Right lobe of liver (tissue), 6 donors: ENCODE measurements at regions not wholly inside any gene's neighbourhood (a gene's known extent, or its start where the extent isn't known, plus 50 kb on each side); places are given as distances from the start of the nearest gene placed in this dataset.
"Not testable (repeated sequence)": the region's sequence is repeated elsewhere in the genome, so short reads cannot be mapped to it uniquely, and the experiment has no call there.

Experiments
- ATAC-seq, 4 donors: fragments of 200-7000 bp; cut with Tn5 transposase; one replicate each; pipeline ENCODE4 v1.9.1; 2020; ENCODE audit warnings: mild to moderate bottlenecking in 4 of 4, moderate library complexity in 4 of 4
- DNase-seq, 3 donors: peaks; one replicate each; pipeline ENCODE4 v3.0.0-alpha.2; 2020
- H3K27ac ChIP-seq, 3 donors: fragments of 200-600 bp; one replicate each; pipeline ENCODE4 v1.8.0; 2022
- H3K27me3 ChIP-seq, 2 donors: fragments of 200-600 bp; one replicate each; pipeline ENCODE4 v1.8.0; 2022
- H3K36me3 ChIP-seq, 4 donors: fragments of 200-600 bp; sonication (generic) in 1 of 4; one replicate each; pipeline versions ENCODE4 v1.5.1 to v1.8.0; 2017 to 2022; ENCODE audit warnings: control low read depth in 1 of 4
- H3K4me1 ChIP-seq, 4 donors: fragments of 200-600 bp; sonication (generic) in 1 of 4; one replicate each; pipeline versions ENCODE4 v1.5.1 to v1.8.0; 2017 to 2022; ENCODE audit warnings: control low read depth in 1 of 4
- H3K4me3 ChIP-seq, 3 donors: fragments of 200-600 bp; one replicate each; pipeline ENCODE4 v1.8.0; 2022
- H3K9me3 ChIP-seq, 4 donors: fragments of 200-600 bp; sonication (generic) in 1 of 4; one replicate each; pipeline versions ENCODE4 v1.5.1 to v1.8.0; 2017 to 2022; ENCODE audit warnings: control low read depth in 1 of 4
- POLR2A ChIP-seq: fragments of 450-650 bp; IDR thresholded peaks from one replicate; pipeline ENCODE4 v1.6.1; 2017; ENCODE audit warnings: antibody characterized with exemption, mild to moderate bottlenecking
- WGBS: methylation state at CpG from one replicate; pipeline ENCODE4 v1.1.6; 2018; ENCODE audit warnings: low coverage, low lambda C conversion rate; ENCODE audit not compliant: insufficient coverage; ENCODE audit errors: missing lambda C conversion rate; 5-methylcytosine and 5-hydroxymethylcytosine counted together
- intact Hi-C, 2 donors: fragments of 100-400 bp; cut with DNase I; formaldehyde crosslinking; loops; one replicate each; pipeline versions ENCODE4 v1.11.2 to v1.14.1; 2022
- TF ChIP-seq, protein P1 (sequence below), 4 donors: fragments of 200-600 bp in 3 of 4; fragments of 450-650 bp in 1 of 4; IDR thresholded peaks; one replicate each; pipeline versions ENCODE4 v1.5.1 to v1.8.0; 2016 to 2022; ENCODE audit warnings: antibody characterized with exemption in 4 of 4, mild to moderate bottlenecking in 2 of 4
- donor health status: DM: no; HTN: yes; CAD: no.
- donor health status: DM: no; HTN: no; CAD: no.
- donor health status: DM: no; HTN: no; CAD: no.
- donor health status: DM: no; HTN: yes; CAD: no.
- donor health status: DM: no; HTN: yes; CAD: no.

- intact Hi-C loops: no loop called here
- TF ChIP-seq POLR2A: no peak
- TF ChIP-seq, protein P1, sequence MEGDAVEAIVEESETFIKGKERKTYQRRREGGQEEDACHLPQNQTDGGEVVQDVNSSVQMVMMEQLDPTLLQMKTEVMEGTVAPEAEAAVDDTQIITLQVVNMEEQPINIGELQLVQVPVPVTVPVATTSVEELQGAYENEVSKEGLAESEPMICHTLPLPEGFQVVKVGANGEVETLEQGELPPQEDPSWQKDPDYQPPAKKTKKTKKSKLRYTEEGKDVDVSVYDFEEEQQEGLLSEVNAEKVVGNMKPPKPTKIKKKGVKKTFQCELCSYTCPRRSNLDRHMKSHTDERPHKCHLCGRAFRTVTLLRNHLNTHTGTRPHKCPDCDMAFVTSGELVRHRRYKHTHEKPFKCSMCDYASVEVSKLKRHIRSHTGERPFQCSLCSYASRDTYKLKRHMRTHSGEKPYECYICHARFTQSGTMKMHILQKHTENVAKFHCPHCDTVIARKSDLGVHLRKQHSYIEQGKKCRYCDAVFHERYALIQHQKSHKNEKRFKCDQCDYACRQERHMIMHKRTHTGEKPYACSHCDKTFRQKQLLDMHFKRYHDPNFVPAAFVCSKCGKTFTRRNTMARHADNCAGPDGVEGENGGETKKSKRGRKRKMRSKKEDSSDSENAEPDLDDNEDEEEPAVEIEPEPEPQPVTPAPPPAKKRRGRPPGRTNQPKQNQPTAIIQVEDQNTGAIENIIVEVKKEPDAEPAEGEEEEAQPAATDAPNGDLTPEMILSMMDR (IDR thresholded peaks at IDR 0.05): no peak
Measured at GRCh38 chr4:127406187-127406586, 226.6 kb upstream of the INTU start.

GRCh38 chr4:127407572-127407971, 225.2 kb upstream of the INTU start:
- WGBS: 39% methylated on average over 5 of the region's 9 CpGs
- DNase-seq, H3K27ac ChIP-seq, H3K4me3 ChIP-seq, H3K9me3 ChIP-seq, H3K36me3 ChIP-seq, ATAC-seq, intact Hi-C loops, H3K4me1 ChIP-seq, H3K27me3 ChIP-seq: not testable (repeated sequence)

More at GRCh38 chr4:127406187-127406586, 226.6 kb upstream of the INTU start:
- no peaks in the 10 kb centered on the region for H3K27me3 ChIP-seq
- no peak for DNase-seq
- H3K9me3 ChIP-seq: no peaks in the 10 kb centered on the region
- H3K4me3 ChIP-seq: no peak overlapping the region
- H3K4me1 ChIP-seq: no peaks in the 10 kb centered on the region
- no peak overlapping the region for H3K27ac ChIP-seq
- ATAC-seq: no peak
- 20% methylated on average over 1 of the region's 1 CpG for WGBS
- no peaks in the 10 kb centered on the region for H3K36me3 ChIP-seq

GRCh38 chr4:127410201-127410600, 222.6 kb upstream of the INTU start:
- no peak for ATAC-seq
- H3K4me1 ChIP-seq: no peaks in the 10 kb centered on the region
- no peaks in the 10 kb centered on the region for H3K36me3 ChIP-seq
- no peak overlapping the region for H3K4me3 ChIP-seq
- 45% methylated on average over 2 of the region's 3 CpGs for WGBS
- TF ChIP-seq, protein P1 (IDR thresholded peaks at IDR 0.05): no peak
- TF ChIP-seq POLR2A: no peak
- no peak overlapping the region for H3K27ac ChIP-seq
- no peak for DNase-seq
- intact Hi-C loops: no loop called here
- H3K27me3 ChIP-seq: no peaks in the 10 kb centered on the region
- H3K9me3 ChIP-seq: no peaks in the 10 kb centered on the region

DNA sequence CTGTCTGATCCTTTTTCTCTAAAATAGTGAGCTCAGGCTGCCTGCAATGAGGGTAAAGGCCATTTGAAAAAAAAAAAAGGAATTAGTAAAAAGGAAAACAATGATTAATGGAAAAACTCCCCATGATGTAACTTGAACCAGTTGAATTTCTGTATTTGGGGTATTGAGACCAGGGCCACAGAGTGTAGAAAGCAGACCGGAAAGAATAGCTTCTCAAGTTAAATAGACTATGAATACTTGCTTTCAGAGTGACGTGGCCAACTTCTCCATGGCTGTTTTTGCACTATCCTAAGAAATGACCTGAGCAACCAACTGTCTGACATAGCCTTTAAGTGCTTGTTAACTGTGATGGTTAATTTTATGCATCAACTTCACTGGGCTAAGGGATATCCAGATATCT, 222.1 kb upstream of the INTU start:
- ATAC-seq (no peak), DNase-seq (no peak)
- intact Hi-C loops: no loop called here
- 25% methylated on average over 2 of the region's 2 CpGs for WGBS
- TF ChIP-seq POLR2A: no peak
- TF ChIP-seq, protein P1 (IDR thresholded peaks at IDR 0.05): no peak
- no peaks in the 10 kb centered on the region for H3K27me3 ChIP-seq
- H3K4me3 ChIP-seq: no peak overlapping the region
- H3K9me3 ChIP-seq: no peaks in the 10 kb centered on the region
- H3K36me3 ChIP-seq: no peaks in the 10 kb centered on the region
- H3K27ac ChIP-seq: no peak overlapping the region
- no peaks in the 10 kb centered on the region for H3K4me1 ChIP-seq

GRCh38 chr4:127414951-127415606, 217.7 kb upstream of the INTU start:
- 36% methylated on average over 2 of the region's 2 CpGs for WGBS
- Histone ChIP-seq H3K9me3 (no peaks in the 10 kb centered on the region), H3K27me3 (no peaks in the 10 kb centered on the region), H3K4me1 (no peaks in the 10 kb centered on the region), H3K27ac (no peak overlapping the region), H3K36me3 (no peaks in the 10 kb centered on the region), H3K4me3 (no peak overlapping the region)
- intact Hi-C loops: no loop called here
- TF ChIP-seq POLR2A: no peak
- TF ChIP-seq, protein P1 (IDR thresholded peaks at IDR 0.05): no peak
- ATAC-seq (no peak), DNase-seq (no peak)
